H4 (cell line): ENCODE measurements at regions not wholly inside any gene's neighbourhood (a gene's known extent, or its start where the extent isn't known, plus 50 kb on each side); places are given as distances from the start of the nearest gene placed in this dataset.

Source experiments
- DNase-seq: peaks from one replicate; pipeline ENCODE4 v3.0.0-alpha.2; 2015; ENCODE audit warnings: low spot score

DNA sequence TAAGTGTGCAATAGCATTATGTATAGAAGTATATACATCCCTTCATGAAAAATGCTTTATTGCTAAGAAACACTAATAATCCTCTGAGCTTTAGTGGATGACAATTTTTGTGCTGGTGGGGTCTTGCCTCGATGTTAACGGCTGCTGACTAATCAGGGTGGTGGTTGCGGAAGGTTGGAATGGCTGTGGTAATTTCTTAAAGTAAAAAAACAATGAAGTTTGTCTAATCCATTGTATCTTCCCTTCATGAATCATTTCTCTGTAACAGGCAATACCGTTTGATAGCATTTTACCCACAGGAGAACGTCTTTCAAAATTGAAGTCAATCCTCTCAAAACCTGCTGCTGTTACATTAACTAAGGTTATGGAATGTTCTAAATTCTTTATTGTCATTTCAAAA is 816.5 kb upstream of the GJE1 start:
- DNase-seq = no peak

DNA sequence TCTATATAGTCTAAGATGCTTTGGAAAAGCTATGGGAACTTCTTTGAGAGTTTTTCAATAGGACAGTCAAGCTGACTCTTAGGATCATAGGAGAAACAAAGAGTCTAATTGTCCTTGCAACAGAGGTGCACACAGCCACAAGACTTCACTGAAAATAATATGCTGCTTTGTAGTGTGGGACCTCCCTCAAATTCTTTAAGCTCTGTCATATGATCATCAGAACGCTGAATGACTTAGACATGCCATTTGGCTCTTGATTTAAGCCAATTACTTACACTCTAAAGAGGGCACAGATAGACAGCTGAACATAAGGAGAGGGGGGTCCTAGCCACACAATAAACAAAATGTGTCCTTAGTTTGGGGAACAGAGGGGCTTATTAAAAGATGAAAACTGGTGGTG is 818.7 kb upstream of the GJE1 start:
- DNase-seq = no peak

DNA sequence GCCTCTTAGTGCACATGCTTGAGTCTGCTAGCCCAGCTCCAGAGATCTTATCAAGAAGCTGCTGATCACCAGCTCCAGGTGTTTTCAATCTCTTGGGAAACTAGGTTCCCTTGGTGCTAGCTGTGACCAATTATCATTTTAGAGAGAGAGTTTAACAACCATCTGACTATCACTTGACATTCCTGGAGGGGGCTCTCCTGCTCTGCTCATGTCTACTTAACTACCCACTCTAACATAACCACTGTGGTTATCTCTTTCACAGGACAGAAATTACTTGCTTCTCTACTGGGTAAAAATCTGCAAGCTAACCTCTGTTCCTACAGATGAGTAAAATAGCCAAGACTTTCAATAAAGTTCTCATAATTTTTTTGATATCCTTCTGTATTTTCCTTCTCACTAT is 823.4 kb upstream of the GJE1 start:
- DNase-seq = no peak

DNA sequence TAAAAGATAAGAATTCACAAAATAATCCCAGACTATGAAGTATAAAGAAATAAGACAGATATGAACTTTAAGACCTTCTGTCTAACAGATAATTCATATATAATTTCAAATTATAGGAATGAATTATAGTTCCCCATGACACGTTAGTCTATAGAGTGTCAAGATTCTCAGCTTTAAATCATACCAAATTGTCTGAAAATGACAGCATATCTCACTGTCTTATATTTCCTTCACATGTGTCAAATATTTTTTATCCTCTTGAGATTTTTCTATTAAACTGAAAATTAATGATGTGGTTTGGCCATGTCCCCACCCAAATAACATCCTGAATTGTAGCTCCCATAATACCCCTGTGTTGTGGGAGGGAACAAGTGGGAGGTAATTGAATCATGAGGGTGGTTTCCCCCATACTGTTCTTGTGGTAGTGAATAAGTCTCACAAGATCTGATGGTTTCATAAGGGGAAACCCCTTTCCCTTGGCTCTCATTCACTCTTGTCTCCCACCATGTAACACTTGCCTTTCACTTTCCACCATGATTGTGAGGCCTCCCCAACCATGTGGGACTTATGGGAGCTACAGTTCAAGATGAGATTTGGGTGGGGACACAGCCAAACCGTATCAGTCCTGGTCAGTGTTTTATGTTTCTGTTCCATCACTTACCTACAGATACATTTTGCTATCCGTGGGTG is 825.3 kb upstream of the GJE1 start:
- no peak for DNase-seq

DNA sequence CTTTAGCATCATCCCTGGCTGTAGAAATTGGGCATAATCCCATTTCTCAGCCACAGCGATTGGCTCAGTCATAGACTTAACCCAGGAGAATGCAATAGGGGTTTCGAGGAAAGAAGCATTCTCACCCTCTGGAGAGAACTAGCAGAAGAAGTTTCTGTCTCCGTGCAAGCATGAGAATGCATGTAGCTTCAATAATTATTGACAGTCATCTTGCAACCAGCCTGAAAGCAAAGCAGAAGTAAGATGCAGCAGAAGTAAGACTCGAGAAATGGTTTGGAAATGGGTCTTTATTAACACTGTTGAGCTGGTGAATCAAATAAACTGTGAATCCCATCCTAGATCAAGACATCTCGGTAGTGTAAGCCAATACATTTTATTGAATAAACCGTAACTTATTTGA is 828.8 kb upstream of the GJE1 start:
- no peak for DNase-seq

DNA sequence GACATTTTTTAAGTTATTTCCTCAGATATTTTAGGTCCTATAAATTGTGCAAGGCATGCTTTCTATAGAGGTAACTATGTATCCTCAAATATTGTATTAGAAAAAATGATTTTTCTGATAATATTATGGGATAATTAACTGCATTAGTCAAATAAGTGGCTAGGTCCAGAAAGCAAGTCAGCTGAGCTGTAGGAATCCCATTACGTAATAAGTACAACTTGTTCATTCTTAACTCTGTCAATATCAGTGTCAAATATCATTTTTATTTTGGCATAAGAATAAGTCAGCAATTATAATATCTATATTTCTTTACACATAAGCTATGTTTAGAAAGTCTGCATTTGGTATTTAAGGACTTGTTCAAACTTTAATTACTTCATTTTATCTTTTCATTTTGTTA is 830.9 kb upstream of the GJE1 start:
- no peak for DNase-seq

DNA sequence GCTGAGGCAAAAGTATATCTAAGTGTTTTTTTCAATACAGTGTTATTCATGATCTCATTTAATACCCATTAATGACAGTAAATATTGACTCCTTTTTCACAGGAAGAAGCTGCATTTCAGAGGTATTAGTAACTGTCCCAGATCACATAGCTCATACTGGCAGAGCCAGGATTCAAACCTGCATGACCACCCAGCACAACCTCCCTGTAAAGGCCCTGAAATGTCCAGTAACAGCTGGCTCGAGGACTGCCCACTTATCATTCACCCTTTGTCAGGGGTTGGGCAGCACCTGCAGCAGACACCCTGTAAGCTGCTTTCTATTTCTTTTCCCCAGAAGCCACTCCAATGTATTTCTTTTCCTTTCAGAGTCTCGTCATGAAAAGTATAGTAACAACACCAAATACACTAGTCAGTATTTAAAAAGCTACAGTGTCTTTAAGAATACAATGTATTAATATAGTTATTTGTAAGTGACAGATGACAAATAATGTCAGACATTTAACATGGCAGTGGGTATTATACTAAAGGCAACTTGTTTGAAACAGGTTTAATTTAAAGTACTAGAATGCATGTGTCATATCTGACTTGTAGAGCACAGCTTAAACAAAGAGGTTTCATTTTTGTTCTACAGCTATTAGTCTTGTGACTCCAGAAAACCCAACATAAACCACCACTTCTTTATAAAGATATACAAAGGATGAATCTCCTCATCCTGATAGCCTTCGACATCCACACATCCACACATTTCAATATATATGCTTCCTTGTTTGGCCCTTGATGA is 841.6 kb upstream of the GJE1 start:
- DNase-seq = no peak

DNA sequence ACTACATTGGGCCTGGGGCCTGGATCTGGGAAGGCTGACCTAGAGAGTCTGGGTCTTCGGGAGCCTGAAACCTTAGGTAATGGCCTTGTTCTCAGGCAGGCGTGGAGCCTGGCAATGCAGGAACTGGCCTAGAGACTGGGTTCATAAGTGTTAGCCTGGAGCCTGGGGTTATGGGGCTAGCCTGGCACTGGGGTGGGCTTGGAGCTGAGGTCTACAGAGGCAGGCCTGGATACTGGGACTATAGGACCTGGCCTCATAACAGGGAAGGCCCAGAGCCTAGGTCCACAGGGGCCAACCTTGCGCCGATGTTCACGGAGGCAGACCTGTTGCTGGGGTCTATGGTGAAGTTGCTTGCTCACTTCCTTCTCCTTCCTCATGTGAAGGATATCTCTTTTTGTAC is 843.8 kb upstream of the GJE1 start:
- DNase-seq = no peak

DNA sequence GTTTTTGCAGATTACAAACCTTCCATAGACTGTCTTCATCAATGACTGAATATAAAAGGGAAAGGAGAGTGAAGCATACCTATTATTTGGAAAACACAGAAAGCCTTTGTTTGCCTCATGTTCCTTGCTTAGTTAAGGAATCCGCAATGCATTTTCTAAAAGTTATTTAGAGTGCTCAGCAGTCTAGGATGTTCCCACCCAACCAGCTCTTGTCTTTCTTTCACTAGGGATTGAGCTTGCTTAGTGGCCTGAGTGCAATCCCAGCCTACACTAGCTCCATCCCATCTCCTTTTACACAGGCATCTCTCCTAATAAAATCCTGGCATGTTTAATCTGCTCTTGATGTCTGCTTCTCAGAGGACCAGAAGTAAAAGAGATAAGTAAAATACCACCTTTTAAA is 850.5 kb upstream of the GJE1 start:
- no peak for DNase-seq

DNA sequence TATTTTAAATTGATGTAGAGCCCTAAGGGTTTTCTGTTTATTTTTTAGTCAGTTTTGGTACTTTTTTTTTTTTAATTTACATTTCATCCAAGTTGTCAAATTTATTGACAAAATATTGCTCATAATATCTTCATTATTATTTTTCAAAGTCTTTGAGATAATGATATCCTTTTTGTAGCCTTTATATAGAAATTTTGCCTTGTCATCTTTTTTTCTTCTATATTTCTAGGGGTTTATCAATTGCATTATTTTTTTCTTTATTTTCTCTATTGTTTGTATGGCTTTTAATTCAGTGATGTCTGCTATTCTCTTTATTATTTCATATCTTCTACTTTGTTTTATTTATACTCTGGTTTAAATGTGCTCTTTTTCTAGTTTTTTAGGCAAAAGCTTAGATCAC is 863.0 kb upstream of the GJE1 start:
- no peak for DNase-seq

DNA sequence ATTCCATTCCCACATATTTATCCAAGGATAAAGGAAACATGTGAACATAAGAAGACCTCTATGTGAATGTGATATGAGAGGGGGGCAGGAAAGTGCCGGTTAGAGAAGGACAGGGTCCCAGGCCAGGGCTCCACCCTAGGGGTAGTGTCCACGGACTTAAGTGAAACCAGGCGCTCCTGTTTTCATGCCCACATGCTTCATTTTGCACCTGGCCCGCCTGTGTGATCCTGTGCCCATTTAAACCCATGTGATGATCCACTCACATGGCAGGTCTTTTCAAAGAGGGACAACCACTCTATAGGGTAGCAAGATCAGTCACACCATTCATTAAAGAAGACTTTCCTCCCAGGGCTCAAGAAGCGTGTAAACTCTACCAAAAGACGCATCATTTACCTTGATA is 865.3 kb upstream of the GJE1 start:
- DNase-seq = no peak

DNA sequence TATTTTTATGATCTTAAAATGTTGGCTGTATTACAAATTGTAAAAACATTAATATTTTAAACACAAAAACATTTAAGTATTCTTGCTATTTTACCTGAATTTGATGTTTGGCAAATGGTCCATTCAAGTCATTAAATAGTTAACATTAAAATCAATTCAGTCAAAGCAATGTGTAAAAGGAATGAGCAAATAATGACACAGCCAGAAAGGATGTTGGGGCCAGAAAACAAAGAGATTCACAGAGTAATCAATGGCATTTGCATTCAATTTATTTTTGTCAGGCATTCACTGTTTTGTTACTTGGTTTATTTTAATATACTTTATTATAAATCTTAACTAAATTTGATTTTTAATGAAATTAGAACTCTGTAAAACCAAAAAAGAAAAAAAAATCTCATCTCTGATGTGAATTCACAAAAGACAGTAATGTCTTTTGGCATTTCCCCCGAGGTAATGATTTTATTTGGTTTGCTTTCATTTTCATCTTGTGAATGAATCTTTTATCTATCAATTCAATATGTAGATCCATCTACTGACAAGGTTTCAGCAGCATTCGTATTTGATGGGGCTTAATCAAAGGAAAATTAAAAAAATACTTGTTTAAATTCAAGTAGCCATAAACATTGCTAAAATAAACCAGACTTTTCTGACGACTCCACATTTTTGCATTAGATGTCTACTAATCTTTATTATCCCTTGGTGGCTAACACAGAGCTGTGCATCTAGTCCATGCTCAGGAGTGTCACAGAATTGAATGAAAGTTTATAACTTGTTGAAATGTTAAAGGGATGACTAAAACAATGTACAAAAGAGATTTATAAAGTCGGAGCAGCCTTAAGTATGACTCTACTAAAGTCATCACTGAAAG is 866.7 kb upstream of the GJE1 start:
- no peak for DNase-seq

DNA sequence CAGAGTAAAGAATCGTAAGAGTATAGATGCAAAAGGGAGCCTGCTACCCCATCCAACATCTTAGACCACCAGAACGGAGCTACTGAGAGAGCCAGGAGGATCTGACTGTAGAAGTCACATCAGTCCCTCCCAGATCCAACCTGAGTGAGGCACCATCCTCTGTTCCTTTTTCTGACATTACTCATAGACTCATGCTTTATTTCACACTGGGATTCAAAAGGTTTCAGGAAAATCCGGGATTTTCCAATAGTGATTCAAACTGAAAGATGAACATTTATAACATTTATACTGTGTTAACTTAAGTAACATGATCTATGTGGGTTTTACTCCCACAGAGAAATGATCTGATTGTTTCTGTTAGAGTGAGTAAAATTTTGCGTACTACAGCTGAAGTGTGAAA is 868.6 kb upstream of the GJE1 start:
- no peak for DNase-seq

DNA sequence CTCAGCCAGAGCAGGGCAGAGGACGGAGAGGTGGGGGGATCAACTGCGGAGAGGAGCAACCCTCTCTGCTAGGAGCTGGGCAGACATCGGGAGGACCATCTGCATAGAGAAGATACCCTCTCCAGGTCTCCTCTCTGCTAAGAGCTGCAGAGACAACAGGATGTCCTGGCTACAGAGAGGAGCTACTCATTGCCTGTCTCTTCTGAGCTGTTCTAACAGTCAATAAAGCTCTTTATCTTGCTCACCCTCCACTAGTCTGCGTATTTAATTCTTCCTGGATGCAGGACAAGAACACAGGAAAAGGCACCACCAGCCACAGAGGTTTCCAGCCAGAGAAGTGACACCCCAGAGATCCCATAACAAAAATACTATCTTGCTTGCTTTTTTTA is 871.1 kb upstream of the GJE1 start:
- DNase-seq = no peak

DNA sequence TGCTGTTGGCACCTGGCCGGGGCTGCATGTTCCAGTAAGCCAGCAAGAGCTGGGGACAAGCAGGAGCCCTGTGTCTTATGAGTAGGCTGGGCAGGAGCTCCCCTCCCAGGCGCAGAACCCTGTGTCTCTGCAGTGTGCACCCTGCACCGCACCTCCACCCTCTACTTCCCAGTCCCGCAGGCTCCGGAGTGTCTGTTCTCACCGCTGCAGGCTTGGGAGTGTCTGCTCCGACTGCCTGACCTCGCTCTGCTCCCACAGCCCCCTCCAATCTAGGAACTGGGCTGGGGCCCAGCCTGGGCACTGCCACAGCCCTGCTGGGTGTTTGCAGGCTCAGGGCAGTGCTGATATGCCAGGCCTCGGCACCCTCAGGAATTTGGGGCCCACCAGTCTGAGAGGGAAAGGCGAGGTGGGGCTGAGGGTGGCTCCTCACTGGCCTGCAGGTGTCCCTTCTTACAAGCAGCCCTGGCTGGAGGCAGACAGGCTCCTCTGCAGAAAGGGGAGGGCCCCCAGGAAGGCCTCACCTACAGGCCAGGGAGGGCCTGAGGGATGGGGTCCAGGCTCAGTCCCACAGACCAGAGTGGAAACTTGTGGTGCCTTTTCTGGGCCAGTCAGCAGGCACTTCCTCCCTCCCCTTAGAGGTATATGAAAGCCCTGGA is 871.6 kb upstream of the GJE1 start:
- no peak for DNase-seq

DNA sequence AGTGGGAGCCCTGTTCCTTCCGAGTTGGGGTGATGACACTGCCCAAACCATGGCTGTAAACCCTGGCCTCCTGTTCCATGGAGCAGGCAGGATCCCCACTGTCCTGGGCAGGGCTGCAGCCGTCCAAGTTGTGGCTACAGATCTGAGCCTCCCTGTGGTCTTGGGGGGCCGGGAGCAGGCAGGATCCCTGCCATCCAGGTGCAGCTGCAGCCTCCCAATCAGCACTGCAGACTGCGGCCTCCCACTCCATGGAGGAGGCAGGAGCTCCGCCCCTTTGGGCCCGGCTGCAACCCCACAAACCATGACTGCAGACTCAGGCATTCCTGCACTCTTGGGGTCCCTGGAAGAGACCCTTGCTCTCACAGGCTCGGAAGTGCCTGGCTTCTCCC is 872.1 kb upstream of the GJE1 start:
- no peak for DNase-seq

DNA sequence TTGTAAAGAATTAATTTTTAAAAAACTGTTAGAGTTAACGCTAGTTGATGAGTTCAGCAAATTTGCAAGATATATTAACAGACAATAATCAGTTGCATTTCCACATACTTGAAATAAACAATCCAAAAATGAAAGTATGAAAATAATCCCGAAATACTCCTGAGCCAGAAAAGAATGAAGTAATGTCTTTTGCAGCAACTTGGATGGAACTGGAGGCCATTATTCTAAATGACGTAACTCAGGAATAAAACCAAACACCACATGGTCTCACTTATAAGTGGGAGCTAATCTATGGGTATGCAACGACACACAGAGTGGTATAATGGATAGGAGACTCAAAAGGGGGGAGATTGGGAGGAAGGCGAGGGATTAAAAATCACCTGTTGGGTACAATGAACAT is 872.9 kb upstream of the GJE1 start:
- no peak for DNase-seq

DNA sequence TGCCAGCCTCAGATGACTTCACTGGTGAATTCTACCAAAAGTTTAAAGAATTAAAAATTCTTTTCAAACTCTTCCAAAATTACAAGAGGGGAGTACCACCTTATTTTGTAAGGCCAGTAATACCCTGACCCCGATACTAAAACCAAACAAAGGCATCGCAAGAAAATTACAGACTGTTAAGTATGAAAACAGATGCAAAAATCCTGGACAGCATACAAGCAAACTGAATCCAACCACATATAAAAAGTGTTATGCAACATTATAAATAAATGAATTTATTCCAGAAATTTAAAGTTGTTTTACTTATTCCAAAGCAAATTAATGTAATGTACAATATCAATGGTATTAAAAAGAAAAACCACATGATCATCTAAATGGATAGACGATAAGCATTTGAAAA is 873.6 kb upstream of the GJE1 start:
- DNase-seq = no peak

DNA sequence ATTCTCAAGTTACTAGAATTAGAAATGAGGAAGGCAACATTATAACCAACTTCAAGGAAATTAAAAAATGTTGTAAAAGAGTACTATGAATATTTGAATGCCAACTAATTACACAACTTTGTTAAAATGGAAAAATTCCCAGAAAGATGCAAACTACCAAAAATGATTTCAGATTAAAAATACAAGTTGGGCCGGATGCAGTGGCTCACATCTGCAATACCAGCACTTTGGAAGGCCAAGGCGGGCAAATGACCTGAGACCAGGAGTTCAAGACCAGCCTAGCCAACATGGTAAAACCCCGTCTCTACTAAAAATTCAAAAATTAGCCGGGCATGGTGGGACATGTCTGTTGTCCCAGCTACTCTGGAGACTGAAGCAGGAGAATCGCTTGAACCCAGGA is 874.2 kb upstream of the GJE1 start:
- DNase-seq = no peak

DNA sequence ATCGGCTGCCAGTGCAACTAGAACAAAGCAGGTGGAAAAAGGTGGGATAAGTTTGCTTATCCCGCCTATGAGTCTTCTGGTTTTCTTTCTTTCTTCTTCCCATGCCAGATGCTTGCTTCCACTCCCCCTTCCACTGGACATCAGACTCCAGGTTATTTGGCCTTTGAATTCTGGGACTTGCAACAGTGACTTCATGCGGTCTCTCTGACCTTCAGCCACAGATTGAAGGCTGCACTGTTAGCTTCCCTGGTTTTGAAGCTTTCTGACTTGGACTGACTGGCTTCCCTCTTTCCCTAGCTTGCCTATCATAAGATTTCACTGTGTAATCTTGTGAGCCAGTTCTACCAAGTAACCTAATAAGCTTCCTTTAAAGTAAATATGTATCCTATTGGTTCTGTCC is 878.4 kb upstream of the GJE1 start:
- DNase-seq = no peak

DNA sequence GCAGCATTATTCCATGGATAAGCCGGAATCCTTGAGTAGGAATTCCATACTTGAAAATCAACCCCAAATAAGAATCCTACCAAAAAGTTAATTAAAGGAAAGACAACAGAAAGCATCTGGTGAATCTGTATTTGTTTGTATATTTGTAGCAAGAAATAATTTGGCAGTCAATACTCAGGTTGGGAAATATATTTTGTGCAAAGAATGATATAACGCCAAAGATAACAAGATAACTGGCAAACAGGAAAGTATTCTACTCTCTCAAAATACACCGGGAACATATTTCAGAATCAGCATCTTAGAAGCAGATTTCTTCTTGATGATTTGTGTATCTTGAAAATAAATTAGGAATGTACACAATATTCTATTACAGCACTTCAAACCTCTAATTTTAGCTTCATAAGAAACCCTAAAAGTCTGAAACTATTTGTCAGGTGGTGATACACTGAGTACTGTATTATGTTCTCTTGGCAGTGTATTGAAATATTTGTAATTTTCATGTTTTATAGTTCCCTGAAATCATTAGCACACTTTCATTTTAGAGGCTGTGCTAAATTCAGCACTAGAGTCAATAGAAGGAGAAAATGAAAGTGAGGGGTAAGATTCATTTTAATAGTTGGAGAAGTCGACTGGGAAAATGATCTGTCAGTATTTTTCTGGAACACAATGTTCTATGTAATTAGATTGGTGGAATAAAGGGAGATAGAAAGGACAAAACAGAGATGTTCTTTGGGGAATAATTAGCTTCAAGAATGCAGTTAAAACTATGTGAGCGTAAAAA is 879.7 kb upstream of the GJE1 start:
- DNase-seq = no peak

DNA sequence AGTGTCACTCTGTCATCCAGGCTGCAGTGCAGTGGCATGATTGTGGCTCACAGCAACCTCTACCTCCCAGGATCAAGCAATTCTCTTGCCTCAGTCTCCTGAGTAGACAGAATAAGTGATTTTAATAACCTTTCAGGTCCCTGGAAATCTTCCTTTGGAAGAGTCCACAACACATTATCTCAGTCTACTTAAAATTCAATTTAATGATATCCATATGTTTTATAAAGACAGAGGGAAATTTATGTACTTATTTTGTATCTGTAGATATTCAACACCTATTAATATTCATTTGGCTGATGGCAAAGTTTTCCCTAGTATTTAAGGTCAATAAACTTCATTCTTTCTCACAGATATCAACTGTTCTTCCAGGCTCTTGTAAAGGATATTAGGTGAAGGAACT is 881.4 kb upstream of the GJE1 start:
- no peak for DNase-seq
